ENCODE measurements at regions not wholly inside any gene's neighbourhood (a gene's known extent, or its start where the extent isn't known, plus 50 kb on each side); places are given as distances from the start of the nearest gene placed in this dataset.
A peak's percentile ranks its signal among the peaks of the same experiment; 100 is the strongest.

DNA sequence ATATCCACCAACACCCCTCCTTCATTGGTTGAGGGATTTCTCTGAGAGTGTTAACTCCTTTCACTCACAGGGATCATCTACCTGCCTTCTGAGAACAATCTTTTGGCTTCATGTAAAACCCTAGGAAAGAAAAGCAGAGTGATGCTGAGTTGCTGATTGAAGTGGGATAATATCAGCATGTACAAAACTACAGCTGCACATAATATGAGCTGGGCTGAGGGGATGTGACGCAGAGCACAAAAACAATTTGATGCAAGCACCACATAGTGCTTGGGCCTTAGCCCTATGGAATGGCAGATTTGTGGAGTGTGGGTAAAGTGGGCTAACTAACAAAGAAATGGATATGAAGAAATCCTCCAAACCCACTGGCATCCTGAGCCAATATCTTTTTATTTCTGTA is 267.6 kb upstream of the KCNH8 start:
- no peak for DNase-seq

DNA sequence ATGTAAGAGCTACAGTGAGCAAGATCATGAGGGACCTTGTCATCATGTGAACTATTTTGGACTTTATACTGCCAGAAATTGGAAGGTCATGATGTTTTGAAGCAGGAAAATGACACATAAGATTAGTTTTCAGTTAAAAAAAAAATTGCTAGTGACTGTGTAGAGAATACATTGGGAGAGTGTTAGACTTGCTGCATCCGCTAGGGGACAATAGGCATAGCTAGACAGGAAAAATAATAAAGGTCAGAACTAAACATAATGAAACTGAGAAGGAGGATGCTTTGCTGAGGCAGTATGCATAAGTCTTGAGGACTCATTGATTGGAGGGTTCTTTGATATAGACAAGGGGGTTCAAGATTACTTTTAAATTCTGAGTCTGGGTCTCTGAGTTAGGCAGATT is 275.8 kb upstream of the KCNH8 start:
- no peak for DNase-seq

- no peak for DNase-seq
Measured at GRCh38 chr3:18870642-18871041, 277.7 kb upstream of the KCNH8 start.

- DNase-seq = no peak
Measured at GRCh38 chr3:18870074-18870640, 278.2 kb upstream of the KCNH8 start.

DNA sequence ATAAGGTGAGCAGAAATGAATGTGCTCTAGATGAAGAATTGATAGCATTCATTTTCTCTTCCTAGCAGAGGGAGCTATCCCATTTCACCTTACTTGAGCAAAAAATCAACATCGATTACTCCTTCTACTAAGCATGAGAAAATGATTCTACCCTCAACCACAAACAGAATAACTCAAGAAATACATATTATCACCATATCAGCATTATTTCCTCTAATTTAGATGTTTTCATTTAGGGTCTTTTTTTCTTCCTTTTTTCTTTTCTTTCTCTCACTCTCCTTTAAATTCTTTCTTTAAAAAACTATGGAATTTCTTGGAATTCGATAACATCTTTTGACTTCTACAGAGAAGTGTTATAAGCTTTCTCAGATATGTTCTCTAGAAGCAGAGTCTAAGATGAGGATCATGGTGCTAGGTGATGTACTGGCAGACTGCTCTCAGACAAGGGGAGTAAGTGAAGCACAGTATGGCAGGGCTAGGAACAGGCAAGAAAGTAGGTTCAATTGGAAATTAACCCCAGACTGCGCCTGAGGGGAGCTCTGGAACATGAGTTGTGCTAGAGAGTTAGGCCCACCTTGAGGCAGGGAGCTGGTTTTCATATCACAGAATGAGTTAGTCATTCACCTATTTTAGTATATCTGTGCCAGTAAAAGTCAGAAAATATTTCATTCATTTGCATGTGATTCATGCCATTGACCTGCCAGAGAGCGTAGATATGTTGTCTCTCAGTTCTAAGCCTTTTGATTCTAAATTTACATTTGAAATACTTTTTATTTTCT is 279.2 kb upstream of the KCNH8 start:
- DNase-seq = no peak

DNA sequence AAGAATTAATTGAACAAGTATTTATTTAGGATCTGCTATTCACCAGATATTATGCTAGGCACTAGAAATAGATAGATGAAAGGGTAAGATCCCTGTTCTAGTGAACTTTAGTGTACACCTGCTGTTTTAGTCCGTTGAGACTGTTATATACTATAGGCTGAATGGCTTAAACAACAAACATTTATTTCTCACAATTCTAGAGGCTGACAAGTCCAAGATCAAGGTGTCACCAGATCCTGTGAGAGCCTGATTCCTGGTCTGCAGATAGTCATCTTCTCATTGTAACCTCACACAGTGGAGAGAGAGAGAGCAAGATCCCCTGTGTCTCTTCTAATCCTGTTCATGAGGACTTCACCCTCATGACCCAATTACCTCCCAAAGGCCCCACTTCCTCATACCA is 281.4 kb upstream of the KCNH8 start:
- DNase-seq = no peak

DNA sequence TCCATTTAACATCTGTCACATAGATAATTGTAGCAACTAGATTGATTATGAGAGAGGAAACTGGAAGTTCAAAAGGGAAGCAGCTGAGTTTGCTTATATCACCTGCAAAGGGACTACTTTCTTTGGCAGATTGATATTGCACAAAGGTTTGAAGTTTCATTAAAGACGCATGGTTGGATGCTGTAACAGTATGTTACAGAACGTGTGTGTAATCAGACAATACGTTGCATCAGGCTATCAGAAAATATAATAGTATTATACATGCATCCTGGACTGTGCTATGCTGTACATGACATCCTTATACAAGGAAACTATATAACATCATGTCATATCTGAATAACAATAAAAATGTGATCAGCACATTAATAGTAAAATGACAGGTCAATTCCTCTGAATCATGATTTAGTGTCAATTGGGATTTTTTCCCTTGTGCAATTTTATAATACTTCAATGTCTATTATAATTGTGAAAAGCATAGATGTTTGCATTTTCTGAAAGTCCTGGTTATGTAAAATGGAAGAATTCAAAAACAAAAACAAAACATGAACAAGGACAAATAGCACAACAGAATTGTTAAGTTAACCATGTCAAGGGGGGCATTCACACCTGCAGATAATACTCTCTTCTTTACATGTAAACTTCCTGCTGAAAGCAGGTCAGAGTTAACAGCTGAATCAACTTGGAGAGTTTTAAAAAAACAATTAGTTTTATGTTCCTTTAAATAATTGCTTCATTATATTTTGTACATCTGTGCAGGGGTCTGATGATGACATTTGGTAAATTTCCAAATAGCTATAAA is 283.2 kb upstream of the KCNH8 start:
- no peak for DNase-seq

DNA sequence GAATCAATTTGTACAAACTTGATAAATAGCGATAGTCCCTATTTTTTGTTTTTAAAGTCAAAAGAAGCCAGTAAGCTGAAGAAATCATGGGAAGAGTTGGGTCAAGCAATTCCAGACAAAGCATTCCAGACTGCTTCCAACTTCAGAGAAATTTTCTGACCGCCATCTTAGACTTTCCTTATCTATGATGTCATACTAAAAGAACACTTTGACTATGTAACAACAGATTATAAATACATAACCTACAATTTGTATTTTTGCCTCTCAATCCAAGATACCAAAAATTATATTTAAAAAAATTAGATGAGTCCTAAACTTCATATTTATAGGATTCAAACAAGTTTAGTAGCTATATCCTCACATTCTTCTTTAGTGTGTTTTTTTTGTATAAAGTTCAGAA is 286.2 kb upstream of the KCNH8 start:
- DNase-seq = no peak

- no peak for DNase-seq
Measured at GRCh38 chr3:18861137-18861536, 287.2 kb upstream of the KCNH8 start.

- DNase-seq = no peak
Measured at GRCh38 chr3:18853269-18853668, 295.0 kb upstream of the KCNH8 start.

DNA sequence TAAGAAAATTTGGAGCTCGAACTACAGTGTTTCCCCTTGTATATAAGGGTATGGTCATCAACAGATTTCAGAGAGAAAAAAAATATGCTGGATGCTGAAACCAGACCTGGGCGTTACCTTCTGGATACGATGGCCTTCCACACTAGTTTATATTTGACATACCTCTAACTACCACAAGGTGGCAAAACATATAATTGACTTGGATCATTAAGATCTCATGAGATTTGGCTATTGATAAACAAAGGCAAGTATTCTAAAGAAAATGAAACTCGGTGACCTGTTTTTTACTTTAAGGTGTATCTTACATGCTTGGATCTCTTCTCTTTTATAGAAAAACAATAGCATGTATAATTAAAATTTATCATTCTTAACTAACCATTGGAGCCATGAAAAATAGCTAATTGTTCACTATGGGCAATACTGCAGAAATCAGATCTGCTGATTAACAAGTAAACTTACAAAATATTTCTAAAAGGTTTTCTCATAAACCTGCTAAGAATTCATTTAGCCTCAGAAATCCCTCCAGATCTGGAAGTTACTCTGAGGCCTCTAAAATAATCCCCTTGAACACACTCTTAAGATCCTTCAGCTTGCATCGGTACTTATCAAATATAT is 300.6 kb upstream of the KCNH8 start:
- peak; percentile 35 for DNase-seq

GRCh38 chr3:18843983-18844382 is 304.3 kb upstream of the KCNH8 start:
- DNase-seq = no peak

- no peak for DNase-seq
Measured at GRCh38 chr3:18843188-18843587, 305.1 kb upstream of the KCNH8 start.

DNA sequence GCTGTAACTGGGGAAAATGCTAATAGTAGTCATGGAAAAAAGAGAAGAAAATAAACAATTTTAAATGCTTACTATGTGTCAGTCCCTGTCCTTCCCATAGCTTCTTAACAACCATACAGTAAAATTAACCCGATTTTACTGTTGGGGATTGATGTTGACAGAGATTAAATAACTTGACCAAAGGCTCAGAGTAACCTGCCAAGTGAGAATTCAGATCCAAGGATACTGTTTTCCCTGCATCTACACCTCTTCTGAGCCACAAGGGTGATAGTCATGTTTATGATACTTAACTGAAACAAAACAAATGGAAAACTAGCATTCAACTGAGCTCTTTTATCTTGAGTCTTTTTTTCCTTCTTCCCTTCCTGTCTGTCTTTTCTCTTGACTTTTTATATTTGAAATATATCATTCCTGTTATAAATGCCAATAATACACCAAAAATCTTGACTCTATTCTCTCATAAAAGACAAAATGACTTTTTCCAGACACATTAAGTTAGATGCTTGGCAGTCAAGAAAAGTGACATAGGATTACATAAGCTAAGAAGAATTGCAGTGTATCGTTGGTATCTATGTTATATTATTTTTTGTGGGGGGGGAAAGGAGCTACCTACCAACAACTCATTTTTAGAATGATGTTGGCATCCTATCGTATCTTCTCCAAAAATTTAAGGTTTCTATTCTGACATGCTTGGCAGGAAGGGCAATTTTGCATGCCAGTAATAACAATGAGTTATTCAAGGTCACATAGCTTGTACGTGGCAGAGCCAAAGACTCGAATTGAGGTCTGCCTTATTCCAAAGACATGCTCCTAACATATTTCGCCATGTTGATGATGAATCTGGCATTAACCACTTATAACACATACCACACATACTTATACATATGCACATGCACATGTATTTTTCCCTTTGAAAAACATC is 306.6 kb upstream of the KCNH8 start:
- no peak for DNase-seq

DNA sequence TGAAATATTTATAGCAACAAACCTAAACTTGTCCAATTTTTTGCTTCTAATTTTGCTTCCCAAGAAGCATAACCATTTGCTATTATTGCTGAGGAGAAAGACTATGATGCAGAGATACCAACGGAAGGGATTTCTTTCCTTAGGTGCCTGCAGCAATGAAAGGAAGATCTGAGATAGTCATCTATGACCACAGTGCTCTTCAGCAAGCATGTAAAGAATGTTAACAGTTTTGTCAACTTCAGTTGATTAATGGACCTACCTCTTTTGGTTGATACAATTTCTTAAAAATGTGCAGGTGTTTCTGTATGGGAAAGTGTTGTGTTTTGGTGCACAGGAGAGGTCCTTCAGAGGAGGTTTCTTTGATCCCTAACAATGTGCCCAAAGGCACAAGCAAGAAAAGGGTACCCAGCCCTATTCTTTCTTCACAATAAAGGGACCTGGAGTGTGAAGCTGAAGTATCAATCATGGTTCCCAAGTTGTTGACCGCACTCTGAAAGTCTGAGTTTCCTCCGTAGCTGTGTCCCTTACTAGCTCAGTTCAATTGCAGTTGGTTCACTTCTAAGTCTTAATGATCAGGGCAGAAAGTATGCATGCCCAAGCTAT is 307.7 kb upstream of the KCNH8 start:
- no peak for DNase-seq

DNA sequence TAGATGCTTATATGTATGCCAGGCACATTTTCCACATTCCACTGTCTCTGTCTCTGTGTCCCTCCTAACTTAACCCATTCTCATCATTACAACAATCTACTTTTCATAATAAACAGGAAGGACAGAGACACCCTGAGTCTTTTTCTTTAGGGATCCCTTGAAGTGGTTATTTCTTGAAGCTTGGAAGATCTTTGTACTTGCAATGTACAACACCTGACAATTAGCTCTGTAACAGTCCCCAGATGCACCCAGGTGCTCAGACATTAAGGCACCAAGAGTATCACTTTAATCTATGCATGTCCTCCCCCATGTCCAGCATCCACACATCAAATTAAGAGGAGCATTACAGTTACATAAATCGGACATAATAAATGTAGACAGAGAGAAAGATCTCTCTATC is 309.6 kb upstream of the KCNH8 start:
- no peak for DNase-seq

GRCh38 chr3:18837137-18837755 is 311.1 kb upstream of the KCNH8 start:
- DNase-seq = no peak

DNA sequence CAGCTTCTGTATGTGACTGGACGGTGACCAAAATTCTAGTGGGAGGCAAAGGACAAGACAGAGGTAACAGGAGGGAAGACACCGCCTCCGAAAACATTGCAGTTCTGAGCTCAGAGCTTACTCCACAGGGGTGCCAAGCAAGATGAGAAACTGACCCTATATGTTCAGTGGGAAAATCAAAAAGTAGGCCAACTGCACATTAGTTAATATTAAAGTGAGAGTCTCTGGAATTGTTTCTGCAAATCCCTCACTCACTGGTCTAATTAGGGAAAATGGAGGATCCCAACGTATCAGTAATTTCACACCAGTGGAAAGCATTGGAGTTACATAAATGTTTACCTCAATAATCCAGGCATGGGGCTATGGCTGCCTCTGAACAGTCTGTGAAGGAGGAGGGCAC is 313.3 kb upstream of the KCNH8 start:
- DNase-seq = no peak

DNA sequence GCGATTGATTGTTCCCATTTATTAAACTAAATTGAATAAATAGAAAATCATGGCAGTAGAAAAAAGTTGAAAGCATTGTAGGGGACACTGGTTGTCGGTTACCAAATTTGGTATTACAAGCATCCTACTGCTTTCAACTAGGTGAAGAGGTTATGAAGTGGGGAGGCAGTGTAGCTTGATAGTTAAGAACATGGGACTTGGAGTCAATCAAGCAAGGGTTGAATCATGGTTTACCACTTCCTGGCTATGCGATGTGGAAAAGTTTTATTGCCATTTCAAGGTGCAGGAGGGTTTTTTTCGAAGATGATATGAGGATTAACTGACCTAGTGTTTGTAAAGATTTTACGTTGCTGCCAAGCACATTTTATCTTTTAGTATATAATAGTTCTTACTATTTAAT is 318.2 kb upstream of the KCNH8 start:
- DNase-seq = no peak

DNA sequence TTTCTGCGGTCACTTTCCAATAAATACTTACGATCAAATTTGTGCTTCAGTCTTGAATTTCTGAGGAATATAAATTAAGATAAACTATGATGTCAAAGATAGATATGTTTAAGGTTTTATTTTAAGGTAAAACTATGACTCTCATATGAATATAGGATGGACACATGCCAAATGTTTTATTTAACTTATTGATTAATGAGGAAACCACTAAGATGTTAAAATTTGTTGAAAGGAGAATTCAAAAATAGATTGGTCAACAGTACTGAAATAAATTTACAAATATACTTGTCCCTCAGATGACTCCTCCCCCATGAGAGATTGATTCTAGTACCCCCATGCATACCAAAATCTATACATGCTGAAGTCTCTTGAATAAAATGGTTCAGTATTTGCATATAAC is 319.7 kb upstream of the KCNH8 start:
- DNase-seq = no peak

DNA sequence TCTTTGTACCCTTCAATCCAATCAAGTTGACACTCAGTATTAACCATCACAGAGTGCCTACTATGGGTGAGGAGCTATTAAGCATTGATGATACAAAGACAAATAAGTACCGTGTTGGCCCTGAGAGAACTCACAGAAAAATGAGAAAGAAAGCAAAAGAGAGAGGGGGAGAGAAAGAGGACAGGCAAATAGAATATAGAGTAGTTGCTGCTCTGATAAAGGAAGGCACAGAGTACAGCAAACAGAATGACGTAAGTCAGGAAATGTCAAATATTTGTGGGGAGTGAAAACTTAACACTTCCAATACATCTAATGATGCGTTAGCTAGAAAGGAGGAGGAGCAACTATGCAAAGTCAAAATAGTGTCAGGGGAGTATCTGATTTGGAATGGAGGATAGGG is 320.6 kb upstream of the KCNH8 start:
- no peak for DNase-seq

DNA sequence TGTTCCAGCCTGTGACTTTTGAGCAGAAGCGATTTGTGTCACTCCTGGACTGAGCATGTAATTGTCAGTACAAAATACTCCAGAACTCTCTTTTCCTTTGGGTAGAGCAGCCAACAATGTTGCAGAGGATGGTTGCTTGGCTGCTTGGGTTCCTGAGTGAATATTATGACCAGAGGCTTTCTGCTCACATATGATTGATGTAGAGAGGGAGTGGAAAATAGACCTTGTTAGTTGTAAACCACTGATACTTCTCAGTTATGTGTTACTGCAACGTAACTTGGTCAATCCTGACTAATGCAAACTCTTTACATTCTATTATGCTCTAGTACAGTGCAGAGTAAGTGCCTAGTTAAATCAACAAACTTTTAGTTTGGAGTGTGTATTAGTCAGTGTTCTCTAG is 322.6 kb upstream of the KCNH8 start:
- DNase-seq = no peak
